Heart right ventricle (tissue), 16 donors: ENCODE measurements at regions not wholly inside any gene's neighbourhood (a gene's known extent, or its start where the extent isn't known, plus 50 kb on each side); places are given as distances from the start of the nearest gene placed in this dataset.

Source experiments
- ATAC-seq, 8 donors: fragments of 200-7000 bp; cut with Tn5 transposase; one replicate each; pipeline ENCODE4 v1.9.1; 2020; ENCODE audit warnings: mild to moderate bottlenecking in 8 of 8, moderate library complexity in 8 of 8, moderate number of reproducible peaks in 1 of 8
- DNase-seq, 2 donors: peaks; one replicate each; pipeline ENCODE4 v3.0.0-alpha.2; 2020
- H3K27ac ChIP-seq, 10 donors: fragments of 200-600 bp; sonication (generic) in 2 of 10; one replicate each; pipeline versions ENCODE4 v1.5.0 to v1.8.0; 2020 to 2022; ENCODE audit warnings: mild to moderate bottlenecking in 3 of 10
- H3K27me3 ChIP-seq, 7 donors: fragments of 200-600 bp; one replicate each; pipeline ENCODE4 v1.8.0; 2021 to 2022; ENCODE audit warnings: mild to moderate bottlenecking in 2 of 7
- H3K36me3 ChIP-seq, 9 donors: fragments of 200-600 bp; sonication (generic) in 1 of 9; one replicate each; pipeline versions ENCODE4 v1.5.0 to v1.8.0; 2020 to 2022; ENCODE audit warnings: mild to moderate bottlenecking in 2 of 9
- H3K4me1 ChIP-seq, 9 donors: fragments of 200-600 bp; sonication (generic) in 1 of 9; one replicate each; pipeline versions ENCODE4 v1.5.0 to v1.8.0; 2020 to 2022; ENCODE audit warnings: mild to moderate bottlenecking in 4 of 9
- H3K4me3 ChIP-seq, 10 donors: fragments of 200-600 bp; sonication (generic) in 2 of 10; one replicate each; pipeline versions ENCODE4 v1.5.0 to v1.8.0; 2020 to 2022; ENCODE audit warnings: mild to moderate bottlenecking in 7 of 10, moderate library complexity in 2 of 10
- H3K9me3 ChIP-seq, 11 donors: fragments of 200-600 bp in 10 of 11; sonication (generic) in 2 of 11; one replicate each; pipeline versions ENCODE4 v1.5.0 to v1.8.0; 2013 to 2022; ENCODE audit warnings: mild to moderate bottlenecking in 2 of 11, control low read depth in 1 of 11, moderate library complexity in 1 of 11
- CTCF ChIP-seq, 9 donors: fragments of 200-600 bp; sonication (generic) in 2 of 9; IDR thresholded peaks; one replicate each; pipeline versions ENCODE4 v1.5.0 to v1.8.0; 2021 to 2022; ENCODE audit warnings: antibody characterized with exemption in 9 of 9, mild to moderate bottlenecking in 5 of 9, moderate library complexity in 1 of 9
- WGBS, 2 donors: extraction: QIAGEN DNeasy Blood & Tissue Kit; methylation state at CpG; one replicate each; pipeline ENCODE4 v1.1.7; 2013; ENCODE audit warnings: inconsistent platforms in 1 of 2; 5-methylcytosine and 5-hydroxymethylcytosine counted together
- intact Hi-C, 10 donors: fragments of 100-400 bp; cut with DNase I; formaldehyde crosslinking; loops; one replicate each; pipeline versions ENCODE4 v1.11.1 to v1.14.2; 2022
- donor health status: Arrhythmogenic right ventricular cardiomyopathy.
- donor health status: ischemic (EF 13 %, LVEDD 7.1; RV severe dilation, severe dysfunction).
- donor health status: healthy with polysubstance abuse.
- donor health status: DM: no; HTN: yes; CAD: no.
- donor health status: DM: no; HTN: no; CAD: no.
- donor health status: ischemic (EF 25% LVEDD 6.9; RV normal size, moderate dysfunction).
- donor health status: ischemic (EF 25% LVEDD 5.7; RV mildly dilated, moderate dysfunction).
- donor health status: healthy.
- donor health status: DM: yes; HTN: yes; CAD: no.
- donor health status: Ischemic cardiomyopathy.
- donor health status: ischemic (EF 35%, LVEDD 5.7; RV mildly dilated, moderate dysfunction).
- donor health status: nonischemic (EF 11% LVEDD 7.7; RV severe dilation, severe dysfunction).
- donor health status: DM: yes; HTN: yes; CAD: no.
- donor health status: PGD.
- donor health status: ischemic (EF 29% LVEDD 5.4; RV normal size, mild dysfunction).
- donor health status: nonischemic (EF 23%, LVEDD 6.1; RV moderate dilation, normal function).

- H3K36me3 ChIP-seq, result no peaks in the 10 kb centered on the region
- ATAC-seq, result peak in 4 of 8 donors; percentile 68 to 97 (median 74)
- 60 to 61% methylated on average over 3 of the region's 3 CpGs for WGBS, 2 donors
Measured at GRCh38 chr6:79394690-79395089, 142.5 kb downstream of the LCA5 start.

GRCh38 chr6:79392094-79392493 lies 145.1 kb downstream of the LCA5 start:
- DNase-seq (no peak), ATAC-seq (no peak)
- Histone ChIP-seq H3K27me3 (no peaks in the 10 kb centered on the region), H3K27ac (no peak overlapping the region), H3K4me1 (no peaks in the 10 kb centered on the region), H3K4me3 (no peak overlapping the region), H3K9me3 (peaks cover 0 to 3% (median 0%) of the 10 kb centered on the region in 11 donors), H3K36me3 (no peaks in the 10 kb centered on the region)
- intact Hi-C loops, result no loop called here
- WGBS, 2 donors, result 91 to 94% methylated on average over 3 of the region's 3 CpGs
- no peak for TF ChIP-seq CTCF (IDR thresholded peaks at IDR 0.05)

More at GRCh38 chr6:79394690-79395089, 142.5 kb downstream of the LCA5 start:
- DNase-seq, result no peak
- Histone ChIP-seq H3K4me1 (no peaks in the 10 kb centered on the region), H3K27ac (no peak overlapping the region), H3K27me3 (no peaks in the 10 kb centered on the region), H3K4me3 (no peak overlapping the region), H3K9me3 (peaks cover 0 to 3% (median 0%) of the 10 kb centered on the region in 11 donors)
- TF ChIP-seq CTCF (IDR thresholded peaks at IDR 0.05), result no peak
- intact Hi-C loops, result no loop called here

- Histone ChIP-seq H3K36me3 (no peaks in the 10 kb centered on the region), H3K4me1 (peaks cover 0 to under 1% (median 0%) of the 10 kb centered on the region in 9 donors), H3K9me3 (peaks cover 0 to 3% (median 0%) of the 10 kb centered on the region in 11 donors), H3K4me3 (no peak overlapping the region), H3K27ac (no peak overlapping the region), H3K27me3 (no peaks in the 10 kb centered on the region)
- 77 to 92% methylated on average over 1 of the region's 1 CpG for WGBS, 2 donors
- intact Hi-C loops, result no loop called here
- no peak for TF ChIP-seq CTCF (IDR thresholded peaks at IDR 0.05)
- DNase-seq (no peak), ATAC-seq (no peak)
Measured at GRCh38 chr6:79391480-79391879, 145.8 kb downstream of the LCA5 start.

- no peaks in the 10 kb centered on the region for H3K36me3 ChIP-seq
- ATAC-seq (peak in 5 of 8 donors; percentile 39 to 56 (median 47)), DNase-seq (no peak)
- TF ChIP-seq CTCF (IDR thresholded peaks at IDR 0.05), result no peak
- H3K4me1 ChIP-seq, result peaks cover 0 to 15% (median 11%) of the 10 kb centered on the region in 9 donors
- H3K27me3 ChIP-seq, result no peaks in the 10 kb centered on the region
- H3K27ac ChIP-seq, result peak overlapping the region in 3 of 10 donors; percentile 17 to 36 (median 17)
- H3K4me3 ChIP-seq, result no peak overlapping the region
- intact Hi-C loops, result no loop called here
- 36 to 48% methylated on average over 4 of the region's 4 CpGs for WGBS, 2 donors
- H3K9me3 ChIP-seq, result peaks cover 0 to 3% (median 0%) of the 10 kb centered on the region in 11 donors
Measured at GRCh38 chr6:79385893-79386292, 151.3 kb downstream of the LCA5 start.
